C4-2B (cell line): ENCODE measurements at regions not wholly inside any gene's neighbourhood (a gene's known extent, or its start where the extent isn't known, plus 50 kb on each side); places are given as distances from the start of the nearest gene placed in this dataset.

Source experiments
- CTCF ChIP-seq: fragments of 450-650 bp; conservative IDR thresholded peaks from 2 replicates; pipeline ENCODE4 v1.5.1; 2017; ENCODE audit warnings: mild to moderate bottlenecking
- ZFX ChIP-seq: fragments of 450-650 bp; IDR thresholded peaks from 2 replicates; pipeline ENCODE4 v1.6.1; 2017

- TF ChIP-seq CTCF (no peak), ZFX (no peak)
Observed at GRCh38 chr10:10178476-10178875, 839.2 kb upstream of the CELF2 start.
